HG03442 (cell line): ENCODE measurements at regions not wholly inside any gene's neighbourhood (a gene's known extent, or its start where the extent isn't known, plus 50 kb on each side); places are given as distances from the start of the nearest gene placed in this dataset.

ENCODE experiments used
- ATAC-seq: cut with Tn5 transposase; IDR thresholded peaks from one replicate; pipeline ENCODE4 v1.9.1; 2021; ENCODE audit warnings: mild to moderate bottlenecking, moderate library complexity; ENCODE audit not compliant: unreplicated experiment

DNA sequence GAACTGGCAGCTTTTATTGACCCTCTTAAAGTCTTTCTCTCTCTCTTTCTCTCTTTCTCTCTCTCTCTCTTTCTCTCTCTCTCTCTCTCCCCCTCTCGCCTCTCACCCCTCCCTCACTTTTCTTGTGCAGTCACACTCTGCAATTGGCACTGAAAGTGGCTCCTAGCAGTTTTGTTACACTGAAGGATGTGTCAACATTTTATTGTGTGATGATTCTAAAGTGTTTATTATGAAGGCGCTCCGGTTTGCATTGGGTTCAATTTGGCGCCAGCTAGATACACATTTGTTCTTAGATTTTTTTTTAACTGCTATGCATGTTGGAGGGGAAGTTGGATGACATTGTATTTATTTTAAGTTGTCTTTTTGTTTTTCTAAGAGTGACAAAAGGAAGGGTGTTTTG is 64.0 kb upstream of the CHRM3 start:
- no peak for ATAC-seq

DNA sequence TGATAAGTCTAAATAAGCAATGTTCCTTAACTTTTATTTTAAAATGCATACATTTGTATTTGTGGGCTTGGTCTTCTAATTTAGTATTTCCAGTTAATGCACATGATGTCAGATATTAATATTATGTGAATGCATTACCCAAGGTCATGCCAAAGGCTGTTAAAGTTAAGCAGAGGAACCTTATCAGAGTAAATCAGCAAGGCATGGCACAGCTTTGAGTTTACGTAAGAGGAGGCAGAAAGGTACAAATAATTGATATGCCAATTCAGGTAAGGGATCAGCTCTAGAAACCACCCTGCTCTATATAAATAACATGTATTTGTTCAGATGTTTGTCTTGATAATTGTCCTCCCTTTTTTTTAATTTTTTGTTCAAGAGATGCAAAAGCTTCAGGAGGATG is 64.5 kb upstream of the CHRM3 start:
- no peak for ATAC-seq

DNA sequence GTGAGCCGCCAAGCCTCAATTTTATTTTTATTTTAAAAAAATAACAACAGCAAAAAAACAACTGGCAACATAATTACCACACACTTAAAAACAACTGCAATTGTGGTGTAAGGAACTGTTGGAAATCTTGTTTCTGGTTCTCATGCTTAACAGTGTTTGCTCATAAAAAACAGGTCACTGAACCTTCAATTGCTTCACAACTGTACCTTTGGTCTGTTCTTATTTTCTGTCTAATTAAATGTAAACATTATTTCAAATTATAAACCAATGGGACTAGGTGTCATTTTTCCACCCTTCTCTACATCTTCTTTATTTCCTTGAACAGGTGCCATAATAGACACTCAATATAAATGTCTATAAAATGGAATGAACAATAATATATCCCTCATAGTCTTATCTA is 68.4 kb upstream of the CHRM3 start:
- no peak for ATAC-seq

DNA sequence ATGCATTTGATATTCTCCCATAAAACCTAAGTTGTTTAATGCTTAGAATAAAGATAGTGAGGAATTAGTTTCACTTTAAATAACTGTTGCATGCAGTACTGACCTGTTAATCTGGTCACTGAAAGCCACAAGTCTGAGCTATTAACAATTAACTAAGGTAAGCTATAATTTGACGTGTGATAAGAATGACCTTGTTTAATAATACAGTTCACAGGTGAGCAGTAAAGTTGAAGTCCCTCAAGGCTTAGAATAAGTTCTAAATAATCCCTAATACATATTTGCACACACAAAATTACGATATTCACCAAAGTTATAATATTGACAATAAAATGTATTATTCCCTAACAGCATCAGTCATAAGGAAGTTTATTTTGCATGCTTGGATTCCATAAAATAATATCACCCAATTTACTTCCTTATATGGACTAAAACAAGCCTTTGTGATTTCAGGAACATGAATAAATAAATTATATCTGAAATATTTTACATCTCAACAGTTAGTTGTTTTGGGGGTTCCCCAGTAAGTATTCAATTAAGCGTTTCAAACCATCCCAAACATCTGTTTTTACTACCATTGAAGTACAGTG is 70.6 kb upstream of the CHRM3 start:
- ATAC-seq, result no peak

DNA sequence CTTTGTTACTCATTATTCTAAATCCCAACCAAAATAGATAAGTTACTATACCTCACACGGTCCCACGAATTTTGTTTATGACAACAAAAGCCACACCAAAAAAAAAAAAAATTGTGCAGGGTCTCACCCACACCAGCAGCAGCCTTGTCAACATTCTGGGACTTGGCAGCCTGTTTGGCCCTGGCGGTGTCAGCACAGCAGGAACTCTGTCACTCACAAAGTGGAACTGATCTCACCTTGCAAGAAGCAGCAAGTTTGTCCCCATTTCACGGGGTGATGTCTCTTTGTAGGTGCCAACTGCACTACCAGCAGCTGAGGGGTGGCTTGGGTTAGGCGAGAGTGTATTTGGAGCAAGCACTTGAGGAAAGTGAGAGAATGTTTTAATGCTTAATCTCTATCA is 75.0 kb upstream of the CHRM3 start:
- ATAC-seq, result no peak

DNA sequence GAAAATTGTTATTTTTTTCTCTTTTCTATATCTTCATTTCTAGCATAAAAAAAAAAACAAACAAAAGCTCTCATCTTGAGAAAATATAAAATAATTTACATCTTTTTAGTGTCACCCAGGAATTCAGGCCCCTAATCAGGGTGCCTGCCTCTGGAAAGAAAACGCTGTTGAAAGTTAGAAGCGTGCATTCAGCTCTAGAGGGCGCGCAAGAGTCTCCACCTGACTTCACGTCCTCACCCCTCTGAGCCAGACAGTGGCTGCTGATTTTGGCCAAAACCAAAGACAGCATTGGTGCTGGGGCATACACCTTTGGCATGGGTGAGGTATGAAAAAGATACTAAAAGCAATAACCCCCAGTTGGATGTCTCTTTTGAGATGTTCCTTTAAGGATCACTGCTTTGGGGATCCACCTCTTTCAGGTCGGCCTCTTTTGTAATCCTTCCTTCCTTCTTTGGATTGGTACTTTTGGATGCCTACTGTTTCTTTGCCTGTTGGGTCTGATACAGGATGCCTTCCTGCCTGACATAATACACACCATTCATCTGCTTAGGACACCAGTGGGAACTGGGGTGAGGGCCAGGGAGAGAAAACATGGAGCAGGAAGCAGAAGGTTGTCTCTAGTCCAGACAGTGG is 77.6 kb upstream of the CHRM3 start:
- ATAC-seq, result peak; percentile 49

DNA sequence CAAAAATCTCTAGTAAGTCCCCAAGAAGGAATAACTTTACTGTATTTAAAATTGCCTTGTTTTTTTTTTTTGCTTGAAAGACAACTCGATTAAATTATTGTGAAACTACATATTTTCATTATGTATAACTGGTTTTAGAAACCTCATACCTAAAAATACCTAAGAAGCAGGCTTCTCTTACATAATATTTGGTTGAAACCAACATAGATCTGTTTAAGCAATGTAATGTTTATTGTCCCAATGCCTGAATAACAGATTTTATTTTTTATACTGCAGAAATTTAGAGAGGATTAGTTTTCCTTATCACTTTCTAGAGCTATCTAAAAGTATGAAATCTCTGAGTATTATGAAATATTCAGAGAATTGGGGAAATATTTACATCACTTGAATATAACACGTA is 78.5 kb upstream of the CHRM3 start:
- ATAC-seq, result no peak

DNA sequence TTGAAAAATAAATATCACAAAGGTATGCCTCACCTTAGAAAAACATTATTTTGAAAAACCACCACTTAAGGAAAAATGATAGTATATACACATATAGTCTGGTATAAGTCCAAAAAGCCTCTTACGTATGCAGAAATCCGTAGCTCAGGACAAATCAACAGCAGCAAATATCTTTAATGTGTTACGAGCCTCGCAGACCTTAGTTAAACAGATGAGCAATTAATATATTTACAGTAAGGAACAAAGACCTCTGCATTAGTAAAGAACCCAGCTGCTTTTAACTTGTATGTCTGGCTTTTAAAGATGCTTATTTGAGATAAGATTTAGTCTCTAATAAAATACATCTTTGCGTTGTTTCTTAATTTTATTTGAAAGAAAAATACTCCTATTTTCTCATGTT is 79.9 kb upstream of the CHRM3 start:
- no peak for ATAC-seq

DNA sequence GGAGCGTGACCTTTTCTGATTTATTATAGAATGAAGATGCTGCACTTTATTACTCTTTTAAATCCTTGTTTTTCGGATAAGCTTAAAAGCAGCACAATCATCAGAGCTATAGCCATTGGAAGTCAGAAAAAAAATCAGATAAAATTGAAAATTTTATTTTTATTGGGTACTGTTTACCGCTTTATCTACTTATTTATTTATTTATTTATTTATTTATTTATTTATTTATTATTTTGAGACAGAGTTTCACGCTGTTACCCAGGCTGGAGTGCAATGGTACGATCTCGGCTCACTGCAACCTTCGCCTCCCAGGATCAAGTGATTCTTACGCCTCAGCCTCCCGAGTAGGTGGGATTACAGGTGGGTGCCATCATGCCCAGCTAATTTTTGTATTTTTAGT is 83.1 kb upstream of the CHRM3 start:
- ATAC-seq, result no peak

DNA sequence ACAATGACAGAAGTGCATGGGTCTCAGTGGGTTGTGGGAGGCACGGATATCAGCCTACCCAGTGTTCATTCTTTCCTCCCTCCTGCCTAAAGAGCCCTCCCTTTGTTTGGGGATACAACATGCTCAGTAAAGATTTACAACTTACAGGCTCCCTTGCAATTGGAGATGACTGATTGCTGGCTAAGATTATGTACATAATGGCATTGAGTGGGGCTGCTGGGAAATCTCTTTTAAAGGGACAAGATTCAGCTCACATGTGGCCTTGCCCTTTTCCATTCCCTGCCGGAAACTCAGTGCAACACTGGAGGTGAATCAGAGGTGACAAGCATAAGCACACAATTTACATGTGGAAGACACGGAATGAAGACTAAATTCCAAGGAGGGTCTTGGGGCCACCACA is 83.7 kb upstream of the CHRM3 start:
- no peak for ATAC-seq

DNA sequence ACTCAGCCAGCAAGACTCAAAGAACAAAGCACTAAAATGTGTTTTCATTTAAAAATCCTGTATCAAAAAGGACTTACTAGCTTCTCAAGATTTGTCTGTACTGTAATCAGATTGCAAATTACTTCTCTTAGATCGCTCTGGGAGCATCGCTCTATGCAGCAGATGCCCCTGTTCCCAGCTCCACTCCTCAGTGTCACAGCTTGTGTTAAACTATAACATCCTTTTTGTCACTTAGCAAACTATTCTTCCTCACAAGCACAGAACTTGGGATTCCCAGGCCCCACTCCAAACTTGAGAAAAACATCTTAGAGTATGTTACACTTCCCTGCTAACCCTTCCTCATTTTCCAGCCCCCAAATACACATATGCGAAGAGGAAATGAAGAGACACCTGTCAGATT is 85.1 kb upstream of the CHRM3 start:
- no peak for ATAC-seq

DNA sequence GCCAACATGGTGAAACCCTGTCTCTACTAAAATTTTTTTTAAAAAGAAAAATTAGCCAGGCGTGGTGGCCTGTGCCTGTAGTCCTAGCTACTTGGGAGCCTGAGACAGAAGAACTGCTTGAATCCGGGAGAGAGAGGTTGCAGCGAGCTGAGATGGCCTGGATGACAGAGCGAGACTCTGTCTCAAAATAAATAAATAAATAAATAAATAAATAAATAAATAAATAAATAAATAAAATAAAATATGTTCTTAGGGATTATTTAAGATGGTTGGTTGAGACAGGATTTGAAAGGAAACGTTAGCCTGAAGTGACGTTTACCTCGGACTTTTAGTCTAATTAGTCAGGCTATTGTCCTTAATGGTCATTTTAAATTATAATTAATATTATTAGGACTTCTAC is 88.5 kb upstream of the CHRM3 start:
- ATAC-seq, result no peak

DNA sequence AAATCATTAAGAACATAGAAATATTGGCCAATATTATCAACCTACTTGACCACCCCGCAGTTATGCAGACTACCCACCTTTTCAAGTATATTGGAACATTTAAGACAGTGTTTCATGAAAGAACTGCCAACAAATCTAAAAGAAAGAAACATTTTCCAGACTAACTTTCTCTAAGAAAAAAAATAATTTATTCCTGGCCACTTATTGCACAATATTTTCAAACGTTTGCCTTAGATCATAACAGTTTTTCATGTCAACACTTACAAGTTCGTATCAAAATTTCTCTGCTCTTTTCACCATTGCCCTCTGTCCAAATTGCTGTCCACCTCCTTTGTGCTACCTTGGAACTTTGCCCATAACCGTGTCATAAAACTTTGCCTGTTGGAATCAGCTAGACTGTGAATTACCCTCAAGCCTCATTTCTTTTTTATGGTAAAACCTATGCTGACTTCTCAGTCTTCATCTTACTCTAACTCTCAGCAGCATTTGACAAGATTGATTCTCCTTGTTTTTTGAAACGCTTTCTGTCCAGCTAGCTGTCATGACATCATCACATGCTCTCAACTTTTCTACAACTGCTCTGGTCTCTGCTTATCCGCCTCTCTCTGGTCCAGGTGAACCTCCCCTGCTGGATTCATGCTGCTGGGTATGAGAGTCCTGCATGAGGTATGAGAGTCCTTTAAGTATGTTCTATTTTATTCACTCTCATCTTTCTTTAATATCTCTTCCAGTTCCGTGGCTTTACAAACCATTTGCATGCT is 92.8 kb upstream of the CHRM3 start:
- ATAC-seq, result no peak

DNA sequence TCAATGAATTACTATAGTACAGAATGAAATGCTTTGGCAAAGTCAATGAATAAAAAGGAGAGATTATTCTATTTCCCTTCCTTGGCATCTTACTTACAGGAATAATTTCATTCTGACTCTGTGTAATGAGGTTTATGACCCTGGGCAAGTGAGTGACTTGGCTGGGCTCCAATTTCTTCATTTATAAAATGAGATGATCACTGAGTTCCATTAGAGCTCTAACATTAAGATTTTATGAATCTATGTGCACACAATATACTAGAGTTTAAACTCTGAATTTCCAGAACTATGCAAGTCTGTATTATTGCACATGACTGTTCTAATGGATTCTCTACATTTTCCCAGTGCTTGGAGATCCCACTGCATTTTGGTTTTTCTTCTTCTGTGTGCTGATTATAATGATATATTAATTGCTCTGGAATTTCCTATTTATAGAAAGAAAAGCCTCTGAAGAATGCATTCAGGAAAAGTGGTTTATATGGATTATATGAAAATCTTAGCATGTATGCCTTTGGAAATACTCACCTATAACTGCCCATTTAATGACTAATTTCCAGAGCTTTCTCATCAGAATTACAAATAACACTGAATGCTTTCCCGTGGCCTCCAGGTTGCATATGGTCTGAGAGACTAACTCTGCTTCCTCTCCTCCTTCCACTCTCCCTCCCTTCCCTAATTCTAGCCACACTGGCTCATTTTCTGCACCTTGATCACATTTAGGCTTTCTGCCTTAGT is 97.4 kb upstream of the CHRM3 start:
- ATAC-seq, result no peak

DNA sequence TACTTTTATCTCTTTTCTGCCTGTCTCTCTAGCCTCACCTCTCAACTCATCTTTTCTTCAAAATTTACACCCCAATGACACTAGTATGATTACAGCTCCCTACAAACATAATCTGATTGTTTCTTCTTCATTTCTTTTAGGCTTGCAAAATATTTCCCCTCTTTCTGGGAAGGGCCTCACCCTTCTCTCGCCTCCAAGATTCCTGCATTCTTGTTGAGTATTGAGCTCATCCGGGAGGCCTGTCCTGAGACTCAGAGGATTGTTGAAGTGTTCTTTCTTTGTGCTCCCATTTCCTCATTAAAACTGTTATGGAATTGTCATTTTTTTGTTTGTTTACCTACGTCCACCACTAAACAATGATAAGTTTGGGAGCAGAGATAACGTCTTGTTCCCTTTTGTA is 99.1 kb upstream of the CHRM3 start:
- no peak for ATAC-seq

DNA sequence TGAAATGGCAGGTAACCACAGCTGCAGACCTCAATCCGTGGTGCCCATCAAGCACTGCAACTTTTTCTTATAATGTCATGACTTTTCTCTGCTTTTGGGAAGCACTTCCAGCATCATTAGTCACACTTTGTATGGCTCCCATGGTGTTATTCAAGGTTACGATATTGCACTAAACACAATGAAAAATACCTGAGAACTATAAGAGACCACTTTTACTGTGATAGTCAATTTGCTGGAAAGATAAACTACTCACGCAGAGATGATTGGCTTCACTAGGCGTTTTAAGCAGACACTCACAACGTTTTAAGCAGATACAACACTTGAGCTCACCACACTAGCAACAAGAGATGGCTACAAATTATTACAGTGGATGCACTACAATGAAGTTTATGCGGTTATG is 103.2 kb upstream of the CHRM3 start:
- no peak for ATAC-seq

DNA sequence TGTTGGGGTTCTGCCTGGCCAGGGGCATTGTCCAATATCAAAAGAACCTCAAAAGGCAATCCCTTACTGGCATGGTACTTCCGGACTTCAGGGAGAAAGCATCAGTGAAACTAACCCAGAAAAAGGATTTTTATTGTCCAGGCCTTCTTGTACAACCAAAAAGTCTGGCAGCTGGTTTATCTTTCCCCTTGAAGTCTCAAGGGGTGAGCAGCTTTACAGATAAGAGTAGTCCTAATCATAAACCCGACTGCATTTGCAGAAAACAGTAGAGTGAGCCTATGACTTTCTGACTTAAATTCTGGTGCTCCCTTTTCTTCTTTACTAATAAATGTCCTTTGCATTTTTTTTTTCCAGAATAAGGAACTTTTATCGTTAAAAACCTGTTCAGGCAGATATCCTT is 104.0 kb upstream of the CHRM3 start:
- ATAC-seq, result no peak

DNA sequence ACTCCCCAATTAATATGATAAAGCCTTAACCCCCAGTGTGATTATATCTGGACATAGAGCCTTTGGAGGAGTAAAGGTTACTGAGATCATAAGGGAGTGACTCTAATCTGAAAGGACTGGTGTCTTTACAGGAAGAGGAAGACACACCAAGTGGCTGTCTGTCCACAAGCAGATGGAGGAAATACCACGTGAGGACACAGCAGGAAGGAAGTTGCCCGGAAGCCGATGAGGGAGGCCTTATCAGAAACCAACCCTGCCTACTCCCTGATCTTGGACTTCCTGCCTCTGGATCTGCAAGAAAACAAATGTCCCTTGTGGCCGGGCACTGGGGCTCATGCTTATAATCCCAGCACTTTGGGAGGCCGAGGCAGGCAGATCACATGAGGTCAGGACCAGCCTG is 110.3 kb upstream of the CHRM3 start:
- no peak for ATAC-seq

DNA sequence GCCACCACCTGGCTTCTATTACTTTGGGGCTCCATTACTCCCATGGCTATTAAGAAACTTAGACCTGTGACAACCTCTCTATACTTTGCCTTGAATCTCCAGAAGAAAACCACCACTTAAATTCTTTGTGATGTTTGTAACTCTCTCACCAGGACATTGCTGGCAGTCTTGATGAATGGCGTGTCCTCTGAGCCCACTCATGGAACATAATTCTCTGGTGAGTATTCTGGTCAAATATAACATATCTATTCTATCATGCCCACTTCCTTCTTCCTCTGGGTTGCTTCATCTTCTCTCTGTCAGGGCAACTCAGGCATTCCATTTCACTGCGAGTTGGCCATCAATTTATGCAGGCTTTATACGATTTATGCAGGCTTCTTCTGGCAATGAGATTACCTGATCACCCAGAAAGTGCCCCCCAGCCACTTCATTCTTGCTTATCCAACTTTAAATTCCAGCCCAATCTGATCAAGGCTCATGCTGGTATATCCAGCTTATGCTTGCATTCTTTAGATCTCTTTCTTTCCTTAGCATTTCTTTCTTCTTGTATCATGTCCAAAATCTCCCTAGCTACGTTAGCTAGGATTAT is 112.0 kb upstream of the CHRM3 start:
- ATAC-seq, result no peak

DNA sequence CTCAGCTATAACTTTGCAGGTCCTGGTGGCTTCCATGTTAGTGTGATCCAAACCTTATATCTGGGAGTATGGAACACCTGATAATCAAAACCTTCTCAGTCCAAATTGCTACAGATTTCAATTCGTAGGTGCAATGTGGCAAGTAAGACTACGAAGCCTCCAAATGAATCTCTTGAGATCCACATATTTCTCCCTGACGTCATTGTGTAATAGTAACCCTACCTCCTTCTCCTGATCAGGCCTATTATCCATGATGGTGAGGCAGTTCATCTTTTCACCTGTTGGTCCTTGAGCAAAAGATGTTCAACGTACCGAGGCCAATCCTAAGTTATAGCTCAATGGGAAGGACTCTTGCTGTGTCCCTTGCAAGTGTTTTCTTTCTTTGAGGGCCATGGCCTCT is 115.9 kb upstream of the CHRM3 start:
- ATAC-seq, result no peak

DNA sequence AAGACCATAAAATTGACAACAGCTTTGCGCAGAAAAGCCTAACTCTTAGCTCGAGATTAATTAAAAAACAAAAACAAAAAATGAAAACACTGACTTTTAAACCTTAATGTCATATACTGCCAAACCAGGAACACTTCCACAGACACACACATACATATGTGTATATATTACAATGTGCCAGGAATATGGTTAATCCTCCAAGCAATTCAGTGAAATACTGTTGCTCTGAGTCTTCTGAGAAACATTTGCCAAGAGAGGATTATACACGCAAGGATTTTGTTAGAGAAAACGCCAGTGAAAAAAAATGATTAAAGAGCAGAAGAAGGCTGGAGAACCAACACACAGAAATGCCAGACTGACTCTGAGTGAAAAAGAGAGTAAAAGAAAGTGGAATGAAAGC is 116.7 kb upstream of the CHRM3 start:
- no peak for ATAC-seq

DNA sequence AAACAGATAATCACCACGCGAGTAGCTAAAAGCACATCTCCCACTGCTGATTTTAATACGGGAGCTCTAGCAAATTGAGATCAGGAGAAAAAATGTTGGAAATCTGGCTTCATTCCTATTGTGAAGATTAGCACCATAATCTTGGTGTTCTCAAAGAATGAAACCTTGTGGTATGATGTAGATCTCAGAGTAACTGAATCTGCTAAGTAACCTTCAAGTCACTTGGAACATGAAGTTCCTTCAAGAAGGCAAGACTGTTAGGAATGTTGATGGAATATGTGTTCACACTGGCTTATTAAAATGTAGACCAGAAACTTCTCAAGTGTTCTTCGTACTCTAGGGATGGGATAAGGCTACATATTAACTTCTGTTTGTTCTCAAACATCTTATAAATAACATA is 117.4 kb upstream of the CHRM3 start:
- no peak for ATAC-seq
